Large intestine (tissue), 3 donors: ENCODE measurements at regions not wholly inside any gene's neighbourhood (a gene's known extent, or its start where the extent isn't known, plus 50 kb on each side); places are given as distances from the start of the nearest gene placed in this dataset.
"Not testable (repeated sequence)": the region's sequence is repeated elsewhere in the genome, so short reads cannot be mapped to it uniquely, and the experiment has no call there.

Experiments used
- DNase-seq, 2 donors: peaks; one replicate each; pipeline versions ENCODE4 v3.0.0 to v3.0.0-alpha.2; 2013
- H3K27ac ChIP-seq: one replicate; pipeline ENCODE4 v1.5.1; 2013; ENCODE audit warnings: low read length
- H3K27me3 ChIP-seq: 2 replicates; pipeline ENCODE4 v1.6.1; 2013; ENCODE audit warnings: low read length; ENCODE audit not compliant: control insufficient read depth, insufficient read depth
- H3K36me3 ChIP-seq: 2 replicates; pipeline ENCODE4 v1.6.1; 2013; ENCODE audit warnings: low read length; ENCODE audit not compliant: control insufficient read depth, insufficient read depth
- H3K4me1 ChIP-seq: one replicate; pipeline ENCODE4 v1.6.1; 2013; ENCODE audit warnings: low read length; ENCODE audit not compliant: control insufficient read depth, insufficient read depth
- H3K4me3 ChIP-seq: one replicate; pipeline ENCODE4 v1.5.1; 2013; ENCODE audit warnings: low read length
- H3K9me3 ChIP-seq: one replicate; pipeline ENCODE4 v1.6.1; 2013; ENCODE audit warnings: mild to moderate bottlenecking, low read depth, low read length, moderate library complexity; ENCODE audit not compliant: control insufficient read depth
- WGBS: methylation state at CpG from one replicate; pipeline ENCODE4 v1.1.5; 2013; ENCODE audit warnings: low lambda C conversion rate; ENCODE audit not compliant: insufficient coverage; 5-methylcytosine and 5-hydroxymethylcytosine counted together

DNA sequence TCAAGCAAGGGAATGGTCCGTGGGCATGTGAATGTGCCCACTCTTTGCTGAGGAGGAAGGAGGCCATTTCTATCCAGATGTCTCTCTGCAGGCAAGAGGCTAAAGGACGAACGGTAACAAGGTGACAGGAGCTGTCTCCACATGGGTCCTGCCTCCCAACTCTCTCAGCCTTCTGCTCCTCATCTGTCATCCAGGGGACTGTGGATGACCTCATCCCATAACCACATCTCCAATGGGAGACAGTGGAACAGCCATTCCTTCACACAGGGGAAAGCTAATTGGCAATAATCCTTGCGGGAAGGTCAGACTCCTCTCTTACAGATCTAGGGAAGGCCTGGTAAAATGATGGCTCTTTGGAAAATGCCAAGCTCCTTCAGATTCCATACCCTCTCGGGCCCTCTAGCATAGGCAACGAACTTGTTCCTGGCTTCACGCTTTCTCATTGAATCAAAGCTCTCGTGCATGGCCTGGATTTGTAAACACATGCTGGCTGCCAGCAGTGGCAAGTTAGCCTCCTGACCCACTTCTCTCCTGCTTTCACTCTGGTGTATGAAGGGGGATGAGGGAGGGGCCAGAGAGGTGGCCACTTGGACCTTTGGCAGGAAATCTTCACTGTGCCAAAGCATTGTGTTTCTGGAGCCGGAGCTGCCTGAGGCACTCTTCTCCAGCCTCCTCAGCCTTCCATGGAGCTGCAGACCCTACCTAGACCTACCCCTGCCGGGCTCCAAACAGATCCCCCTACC lies 94.5 kb upstream of the FAM72C start:
- DNase-seq, H3K36me3 ChIP-seq, H3K9me3 ChIP-seq, H3K4me1 ChIP-seq, H3K27me3 ChIP-seq, H3K4me3 ChIP-seq, H3K27ac ChIP-seq: not testable (repeated sequence)
- WGBS: no CpG with 5 or more reads among the region's 10 CpGs

DNA sequence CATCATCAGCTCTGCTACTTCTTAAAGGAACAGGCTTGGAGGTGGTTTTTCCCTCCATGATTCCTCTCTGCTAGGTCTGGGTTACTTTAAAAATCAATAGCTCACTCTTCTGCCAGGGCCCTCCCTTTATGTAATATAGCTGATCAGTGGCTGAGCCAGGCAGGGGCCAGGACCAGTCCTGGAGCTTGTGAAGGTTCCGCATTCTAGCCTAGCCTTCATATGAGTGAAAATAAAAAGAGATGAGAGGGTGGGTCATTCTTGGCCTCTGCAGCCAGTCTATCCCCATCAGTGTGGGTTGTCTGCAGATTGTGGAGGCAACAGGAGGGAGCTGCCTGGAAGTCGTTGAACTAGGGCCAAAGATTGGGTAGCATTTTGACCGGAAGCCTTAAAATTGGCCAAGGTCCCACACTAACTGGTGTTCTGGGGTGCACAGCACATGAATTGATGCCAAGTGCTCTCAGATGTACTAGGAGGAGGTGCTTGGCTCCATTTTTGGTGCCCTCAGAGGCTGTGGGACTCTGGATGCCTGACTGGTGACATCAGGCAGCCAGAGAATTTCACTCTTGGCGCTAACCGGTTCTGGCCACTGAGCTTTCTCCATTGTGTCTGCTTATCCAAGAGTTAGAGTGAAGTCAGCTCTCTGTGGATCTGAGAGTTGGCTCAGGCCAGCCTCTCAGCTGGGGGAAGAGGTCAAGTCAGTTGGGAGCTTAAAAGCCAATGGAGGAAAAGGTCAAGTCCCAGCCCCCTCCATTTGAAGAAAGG lies 93.7 kb upstream of the FAM72C start:
- not testable (repeated sequence) for H3K27ac ChIP-seq, H3K4me3 ChIP-seq, H3K36me3 ChIP-seq, DNase-seq, H3K4me1 ChIP-seq, H3K9me3 ChIP-seq, H3K27me3 ChIP-seq
- WGBS: no CpG with 5 or more reads among the region's 5 CpGs

GRCh38 chr1:144049365-144049764 lies 77.6 kb upstream of the FAM72C start:
- H3K4me1 ChIP-seq, H3K4me3 ChIP-seq, DNase-seq, H3K27ac ChIP-seq, H3K9me3 ChIP-seq, H3K27me3 ChIP-seq, H3K36me3 ChIP-seq: not testable (repeated sequence)
- no CpG with 5 or more reads among the region's 5 CpGs for WGBS

GRCh38 chr1:144046645-144047044 lies 74.9 kb upstream of the FAM72C start:
- H3K36me3 ChIP-seq, H3K27ac ChIP-seq, DNase-seq, H3K27me3 ChIP-seq, H3K4me1 ChIP-seq, H3K4me3 ChIP-seq, H3K9me3 ChIP-seq: not testable (repeated sequence)
- no CpG with 5 or more reads among the region's 3 CpGs for WGBS

- no CpG with 5 or more reads among the region's 13 CpGs for WGBS
- not testable (repeated sequence) for H3K4me1 ChIP-seq, H3K4me3 ChIP-seq, H3K27ac ChIP-seq, H3K9me3 ChIP-seq, H3K36me3 ChIP-seq, H3K27me3 ChIP-seq
- peak in 1 of 2 donors; percentile 0 for DNase-seq
Observed at GRCh38 chr1:144045751-144046546, 74.2 kb upstream of the FAM72C start.

GRCh38 chr1:144042251-144042650 lies 70.5 kb upstream of the FAM72C start:
- H3K9me3 ChIP-seq, H3K36me3 ChIP-seq, H3K27me3 ChIP-seq, DNase-seq, H3K27ac ChIP-seq, H3K4me3 ChIP-seq, H3K4me1 ChIP-seq: not testable (repeated sequence)
- WGBS: no CpG with 5 or more reads among the region's 1 CpG

DNA sequence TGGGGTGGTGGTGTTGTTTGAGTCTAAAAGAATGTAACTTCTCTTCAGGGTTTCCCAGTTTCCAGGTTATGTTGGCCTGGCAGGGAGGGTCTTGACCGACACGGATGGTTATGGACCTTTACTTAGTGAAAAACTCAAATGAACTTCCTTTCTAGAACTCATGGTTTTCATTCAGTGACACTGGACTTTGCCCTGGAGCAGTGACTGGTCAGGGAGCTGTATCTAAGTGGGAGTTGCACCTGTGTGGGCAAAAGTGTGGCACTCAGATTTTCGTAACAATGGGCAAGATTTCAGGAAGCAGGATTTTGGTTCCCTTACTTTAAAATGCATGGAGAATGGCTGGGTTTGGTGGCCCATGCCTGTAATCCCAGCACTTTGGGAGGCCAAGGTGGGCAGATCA lies 68.5 kb upstream of the FAM72C start:
- not testable (repeated sequence) for H3K4me3 ChIP-seq, H3K9me3 ChIP-seq, H3K27me3 ChIP-seq, H3K36me3 ChIP-seq, H3K4me1 ChIP-seq, H3K27ac ChIP-seq, DNase-seq
- no CpG with 5 or more reads among the region's 3 CpGs for WGBS

- H3K4me1 ChIP-seq, H3K4me3 ChIP-seq, H3K36me3 ChIP-seq, H3K27ac ChIP-seq, DNase-seq, H3K27me3 ChIP-seq, H3K9me3 ChIP-seq: not testable (repeated sequence)
- no CpG with 5 or more reads among the region's 3 CpGs for WGBS
Observed at GRCh38 chr1:144034045-144034444, 62.3 kb upstream of the FAM72C start.

DNA sequence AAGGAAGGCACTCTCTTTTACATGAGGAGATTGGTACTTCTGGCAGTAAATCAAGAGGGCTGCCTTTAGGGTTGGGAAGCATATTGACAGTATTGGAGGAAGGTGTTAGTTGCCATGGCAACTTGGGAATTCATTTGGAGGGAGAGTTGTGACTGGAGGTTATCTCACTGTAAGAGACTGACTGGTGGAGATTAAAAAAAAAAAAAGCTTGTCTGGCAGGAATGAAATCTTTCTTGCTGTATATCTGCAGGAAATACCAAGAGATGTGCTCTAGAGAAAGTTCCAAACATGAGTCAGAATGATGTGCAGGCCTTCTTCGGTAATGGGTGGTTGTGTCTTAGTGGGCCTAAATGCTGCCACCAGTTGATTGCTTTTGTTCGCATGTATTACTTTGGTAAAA lies 59.8 kb upstream of the FAM72C start:
- not testable (repeated sequence) for DNase-seq, H3K36me3 ChIP-seq, H3K27ac ChIP-seq, H3K27me3 ChIP-seq, H3K4me3 ChIP-seq, H3K4me1 ChIP-seq, H3K9me3 ChIP-seq
- WGBS: no CpG with 5 or more reads among the region's 2 CpGs

GRCh38 chr1:144026022-144026421 lies 54.2 kb upstream of the FAM72C start:
- H3K4me3 ChIP-seq, H3K27me3 ChIP-seq, H3K27ac ChIP-seq, DNase-seq, H3K9me3 ChIP-seq, H3K4me1 ChIP-seq, H3K36me3 ChIP-seq: not testable (repeated sequence)
- WGBS: no CpG with 5 or more reads among the region's 2 CpGs
